PFSK-1 (cell line): ENCODE measurements at regions not wholly inside any gene's neighbourhood (a gene's known extent, or its start where the extent isn't known, plus 50 kb on each side); places are given as distances from the start of the nearest gene placed in this dataset.

ENCODE experiments used
- POLR2AphosphoS5 ChIP-seq: IDR thresholded peaks from 2 replicates; pipeline ENCODE4 v1.6.1; 2012; ENCODE audit warnings: low read depth, mild to moderate bottlenecking, control low read depth, low read length, moderate library complexity
- TAF1 ChIP-seq: IDR thresholded peaks from 2 replicates; pipeline ENCODE4 v1.6.1; 2012; ENCODE audit warnings: low read length, control low read depth, borderline replicate concordance; ENCODE audit not compliant: insufficient read depth
- TF ChIP-seq, protein P1 (sequence below), 2 experiments: IDR thresholded peaks; 2 replicates each; pipeline versions ENCODE4 v1.6.1 to v1.8.0; 2011 to 2012; ENCODE audit warnings: low read depth in 2 of 2, low read length in 2 of 2, control low read depth in 1 of 2, inconsistent platforms in 1 of 2, mild to moderate bottlenecking in 1 of 2, moderate library complexity in 1 of 2; ENCODE audit not compliant: insufficient read depth in 1 of 2

DNA sequence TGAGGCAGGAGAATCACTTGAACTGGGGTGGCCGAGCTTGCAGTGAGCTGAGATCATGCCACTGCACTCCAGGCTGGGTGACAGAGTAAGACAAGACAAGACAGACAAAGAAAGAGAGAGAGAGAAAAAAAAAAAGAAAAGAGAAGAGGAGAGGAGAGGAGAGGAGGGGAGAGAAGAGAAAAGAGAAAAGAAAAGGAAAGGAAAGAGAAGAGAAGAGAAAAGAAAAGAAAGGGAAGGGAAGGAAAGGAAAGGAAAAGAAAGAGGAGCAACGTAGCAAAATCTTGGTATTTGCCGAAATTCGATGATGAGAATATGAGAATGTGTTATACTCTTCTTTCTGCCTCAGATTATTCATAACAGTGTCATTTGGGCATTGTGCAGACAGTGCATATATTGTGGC is 101.2 kb upstream of the PFKP start:
- no peak for TF ChIP-seq POLR2AphosphoS5
- TF ChIP-seq, protein P1, sequence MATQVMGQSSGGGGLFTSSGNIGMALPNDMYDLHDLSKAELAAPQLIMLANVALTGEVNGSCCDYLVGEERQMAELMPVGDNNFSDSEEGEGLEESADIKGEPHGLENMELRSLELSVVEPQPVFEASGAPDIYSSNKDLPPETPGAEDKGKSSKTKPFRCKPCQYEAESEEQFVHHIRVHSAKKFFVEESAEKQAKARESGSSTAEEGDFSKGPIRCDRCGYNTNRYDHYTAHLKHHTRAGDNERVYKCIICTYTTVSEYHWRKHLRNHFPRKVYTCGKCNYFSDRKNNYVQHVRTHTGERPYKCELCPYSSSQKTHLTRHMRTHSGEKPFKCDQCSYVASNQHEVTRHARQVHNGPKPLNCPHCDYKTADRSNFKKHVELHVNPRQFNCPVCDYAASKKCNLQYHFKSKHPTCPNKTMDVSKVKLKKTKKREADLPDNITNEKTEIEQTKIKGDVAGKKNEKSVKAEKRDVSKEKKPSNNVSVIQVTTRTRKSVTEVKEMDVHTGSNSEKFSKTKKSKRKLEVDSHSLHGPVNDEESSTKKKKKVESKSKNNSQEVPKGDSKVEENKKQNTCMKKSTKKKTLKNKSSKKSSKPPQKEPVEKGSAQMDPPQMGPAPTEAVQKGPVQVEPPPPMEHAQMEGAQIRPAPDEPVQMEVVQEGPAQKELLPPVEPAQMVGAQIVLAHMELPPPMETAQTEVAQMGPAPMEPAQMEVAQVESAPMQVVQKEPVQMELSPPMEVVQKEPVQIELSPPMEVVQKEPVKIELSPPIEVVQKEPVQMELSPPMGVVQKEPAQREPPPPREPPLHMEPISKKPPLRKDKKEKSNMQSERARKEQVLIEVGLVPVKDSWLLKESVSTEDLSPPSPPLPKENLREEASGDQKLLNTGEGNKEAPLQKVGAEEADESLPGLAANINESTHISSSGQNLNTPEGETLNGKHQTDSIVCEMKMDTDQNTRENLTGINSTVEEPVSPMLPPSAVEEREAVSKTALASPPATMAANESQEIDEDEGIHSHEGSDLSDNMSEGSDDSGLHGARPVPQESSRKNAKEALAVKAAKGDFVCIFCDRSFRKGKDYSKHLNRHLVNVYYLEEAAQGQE (IDR thresholded peaks at IDR 0.05; ENCODE audit: insufficient read depth in 1 of 2, low read depth in 2 of 2, low read length in 2 of 2): no peak
- TF ChIP-seq TAF1: no peak
